ENCODE measurements at regions not wholly inside any gene's neighbourhood (a gene's known extent, or its start where the extent isn't known, plus 50 kb on each side); places are given as distances from the start of the nearest gene placed in this dataset.
"Not testable (repeated sequence)": the region's sequence is repeated elsewhere in the genome, so short reads cannot be mapped to it uniquely, and the experiment has no call there.

DNA sequence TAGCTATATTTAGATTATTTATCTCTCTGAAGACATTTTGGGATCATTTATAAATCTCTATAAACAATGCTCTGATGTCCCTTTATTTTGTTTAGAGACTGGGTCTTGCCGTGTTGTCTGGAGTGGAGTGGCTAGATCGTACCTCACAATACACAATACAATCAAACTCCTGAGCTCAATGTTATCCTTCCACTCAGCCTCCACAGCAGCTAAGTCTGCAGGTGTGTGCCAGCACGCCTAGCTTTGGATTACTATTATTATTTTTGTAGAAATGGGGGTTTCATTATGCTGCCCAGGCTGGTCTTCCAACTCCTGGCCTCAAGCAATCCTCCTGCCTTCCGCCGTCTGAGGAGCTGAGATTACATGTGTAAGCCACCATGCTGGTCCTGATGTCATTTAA lies 5301.4 kb upstream of the TPTE start:
- TF ChIP-seq, protein P1, sequence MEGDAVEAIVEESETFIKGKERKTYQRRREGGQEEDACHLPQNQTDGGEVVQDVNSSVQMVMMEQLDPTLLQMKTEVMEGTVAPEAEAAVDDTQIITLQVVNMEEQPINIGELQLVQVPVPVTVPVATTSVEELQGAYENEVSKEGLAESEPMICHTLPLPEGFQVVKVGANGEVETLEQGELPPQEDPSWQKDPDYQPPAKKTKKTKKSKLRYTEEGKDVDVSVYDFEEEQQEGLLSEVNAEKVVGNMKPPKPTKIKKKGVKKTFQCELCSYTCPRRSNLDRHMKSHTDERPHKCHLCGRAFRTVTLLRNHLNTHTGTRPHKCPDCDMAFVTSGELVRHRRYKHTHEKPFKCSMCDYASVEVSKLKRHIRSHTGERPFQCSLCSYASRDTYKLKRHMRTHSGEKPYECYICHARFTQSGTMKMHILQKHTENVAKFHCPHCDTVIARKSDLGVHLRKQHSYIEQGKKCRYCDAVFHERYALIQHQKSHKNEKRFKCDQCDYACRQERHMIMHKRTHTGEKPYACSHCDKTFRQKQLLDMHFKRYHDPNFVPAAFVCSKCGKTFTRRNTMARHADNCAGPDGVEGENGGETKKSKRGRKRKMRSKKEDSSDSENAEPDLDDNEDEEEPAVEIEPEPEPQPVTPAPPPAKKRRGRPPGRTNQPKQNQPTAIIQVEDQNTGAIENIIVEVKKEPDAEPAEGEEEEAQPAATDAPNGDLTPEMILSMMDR (IDR thresholded peaks at IDR 0.05; ENCODE audit: low read length) = not testable (repeated sequence)
- not testable (repeated sequence) for TF ChIP-seq EZH2 (IDR thresholded peaks at IDR 0.05; ENCODE audit: borderline replicate concordance, low read length)

All from OCI-LY1 (cell line).